Fibroblast of lung (primary cell): ENCODE measurements at regions not wholly inside any gene's neighbourhood (a gene's known extent, or its start where the extent isn't known, plus 50 kb on each side); places are given as distances from the start of the nearest gene placed in this dataset.

Source experiments
- DNase-seq, 2 donors: peaks; one replicate each; pipeline versions ENCODE4 v3.0.0 to v3.0.0-alpha.2; 2010; ENCODE audit warnings: low read depth in 2 of 2
- H2AFZ ChIP-seq: 2 replicates; pipeline ENCODE4 v1.5.1; 2012; ENCODE audit warnings: low read length, control low read depth, inconsistent platforms
- H3K27ac ChIP-seq: 2 replicates; pipeline ENCODE4 v1.5.1; 2011; ENCODE audit warnings: low read length, control low read depth; ENCODE audit not compliant: insufficient read depth
- H3K27me3 ChIP-seq: 2 replicates; pipeline ENCODE4 v1.5.1; 2011; ENCODE audit warnings: mild to moderate bottlenecking, low read length; ENCODE audit not compliant: control insufficient read depth, insufficient read depth
- H3K36me3 ChIP-seq: 2 replicates; pipeline ENCODE4 v1.5.1; 2011; ENCODE audit warnings: low read length; ENCODE audit not compliant: control insufficient read depth, insufficient read depth
- H3K4me1 ChIP-seq: 2 replicates; pipeline ENCODE4 v1.5.1; 2011; ENCODE audit warnings: low read length; ENCODE audit not compliant: control insufficient read depth, insufficient read depth; ENCODE audit errors: extremely low read depth
- H3K4me2 ChIP-seq: 2 replicates; pipeline ENCODE4 v1.5.1; 2011; ENCODE audit warnings: low read length, control low read depth; ENCODE audit not compliant: insufficient read depth; ENCODE audit errors: extremely low read depth
- H3K4me3 ChIP-seq, 4 experiments: fragments of 200-600 bp in 1 of 4; sonication (generic) in 1 of 4; replicated peaks in 1 of 4; 2 replicates each; pipeline ENCODE4 v1.5.1; 2011 to 2016; ENCODE audit warnings: low read length in 4 of 4, low read depth in 3 of 4, mild to moderate bottlenecking in 3 of 4, control low read depth in 2 of 4, inconsistent platforms in 1 of 4, mixed read lengths in 1 of 4; ENCODE audit not compliant: insufficient read depth in 1 of 4; ENCODE audit errors: control extremely low read depth in 1 of 4
- H3K79me2 ChIP-seq: 2 replicates; pipeline ENCODE4 v1.5.1; 2012; ENCODE audit warnings: mild to moderate bottlenecking, low read length, inconsistent platforms; ENCODE audit not compliant: control insufficient read depth, insufficient read depth
- H3K9ac ChIP-seq: 2 replicates; pipeline ENCODE4 v1.5.1; 2011; ENCODE audit warnings: mild to moderate bottlenecking, low read length, control low read depth; ENCODE audit not compliant: insufficient read depth
- H3K9me3 ChIP-seq: 2 replicates; pipeline ENCODE4 v1.5.1; 2012; ENCODE audit warnings: low read depth, low read length; ENCODE audit not compliant: control insufficient read depth, insufficient read depth
- H4K20me1 ChIP-seq: 2 replicates; pipeline ENCODE4 v1.5.1; 2011; ENCODE audit warnings: low read length; ENCODE audit not compliant: control insufficient read depth, insufficient read depth; ENCODE audit errors: extremely low read depth
- EZH2 ChIP-seq: IDR thresholded peaks from 2 replicates; pipeline ENCODE4 v1.5.1; 2012; ENCODE audit warnings: low read length, control low read depth, mild to moderate bottlenecking; ENCODE audit errors: missing control alignments
- TF ChIP-seq, protein P1 (sequence below), 2 donors: IDR thresholded peaks in 1 of 2; conservative IDR thresholded peaks in 1 of 2; 1 replicate in 1 of 2; 2 replicates in 1 of 2; pipeline ENCODE4 v1.5.1; 2011 to 2012; ENCODE audit warnings: low read length in 2 of 2, control low read depth in 1 of 2, inconsistent platforms in 1 of 2, low read depth in 1 of 2, mild to moderate bottlenecking in 1 of 2

DNA sequence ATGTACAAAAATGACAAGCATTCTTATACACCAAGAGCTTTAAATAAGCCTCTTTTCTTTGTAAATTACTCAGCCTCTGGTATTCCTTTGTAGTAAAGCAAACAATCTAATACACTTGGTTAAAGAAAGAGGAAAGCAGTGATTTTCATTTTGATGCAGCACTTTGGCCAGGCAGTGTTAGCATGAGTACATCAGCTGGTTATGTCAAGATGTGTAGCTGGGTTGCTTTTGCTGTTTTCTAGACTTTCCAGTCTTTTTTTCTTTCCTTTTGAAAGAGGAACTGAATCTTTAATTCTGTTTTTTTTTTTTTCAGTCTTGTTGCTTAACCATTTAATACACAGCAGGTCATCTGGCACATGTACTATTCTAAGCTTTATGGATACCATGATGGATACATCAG lies 167.1 kb upstream of the AADAT start:
- H3K9ac ChIP-seq: no peak overlapping the region
- no peak overlapping the region for H3K27ac ChIP-seq
- H3K27me3 ChIP-seq: no peaks in the 10 kb centered on the region
- no peaks in the 10 kb centered on the region for H3K4me1 ChIP-seq
- TF ChIP-seq, protein P1, sequence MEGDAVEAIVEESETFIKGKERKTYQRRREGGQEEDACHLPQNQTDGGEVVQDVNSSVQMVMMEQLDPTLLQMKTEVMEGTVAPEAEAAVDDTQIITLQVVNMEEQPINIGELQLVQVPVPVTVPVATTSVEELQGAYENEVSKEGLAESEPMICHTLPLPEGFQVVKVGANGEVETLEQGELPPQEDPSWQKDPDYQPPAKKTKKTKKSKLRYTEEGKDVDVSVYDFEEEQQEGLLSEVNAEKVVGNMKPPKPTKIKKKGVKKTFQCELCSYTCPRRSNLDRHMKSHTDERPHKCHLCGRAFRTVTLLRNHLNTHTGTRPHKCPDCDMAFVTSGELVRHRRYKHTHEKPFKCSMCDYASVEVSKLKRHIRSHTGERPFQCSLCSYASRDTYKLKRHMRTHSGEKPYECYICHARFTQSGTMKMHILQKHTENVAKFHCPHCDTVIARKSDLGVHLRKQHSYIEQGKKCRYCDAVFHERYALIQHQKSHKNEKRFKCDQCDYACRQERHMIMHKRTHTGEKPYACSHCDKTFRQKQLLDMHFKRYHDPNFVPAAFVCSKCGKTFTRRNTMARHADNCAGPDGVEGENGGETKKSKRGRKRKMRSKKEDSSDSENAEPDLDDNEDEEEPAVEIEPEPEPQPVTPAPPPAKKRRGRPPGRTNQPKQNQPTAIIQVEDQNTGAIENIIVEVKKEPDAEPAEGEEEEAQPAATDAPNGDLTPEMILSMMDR (conservative IDR thresholded peaks at IDR 0.05 in 1 of 2, IDR thresholded peaks at IDR 0.05 in 1 of 2; ENCODE audit: low read depth in 1 of 2, low read length in 2 of 2): no peak
- no peak for TF ChIP-seq EZH2
- H3K4me2 ChIP-seq: no peak overlapping the region
- H3K36me3 ChIP-seq: no peaks in the 10 kb centered on the region
- DNase-seq: no peak
- no peak overlapping the region for H2AFZ ChIP-seq
- no peaks in the 10 kb centered on the region for H3K79me2 ChIP-seq
- H4K20me1 ChIP-seq: no peaks in the 10 kb centered on the region
- no peak overlapping the region for H3K4me3 ChIP-seq
- H3K9me3 ChIP-seq: no peaks in the 10 kb centered on the region

DNA sequence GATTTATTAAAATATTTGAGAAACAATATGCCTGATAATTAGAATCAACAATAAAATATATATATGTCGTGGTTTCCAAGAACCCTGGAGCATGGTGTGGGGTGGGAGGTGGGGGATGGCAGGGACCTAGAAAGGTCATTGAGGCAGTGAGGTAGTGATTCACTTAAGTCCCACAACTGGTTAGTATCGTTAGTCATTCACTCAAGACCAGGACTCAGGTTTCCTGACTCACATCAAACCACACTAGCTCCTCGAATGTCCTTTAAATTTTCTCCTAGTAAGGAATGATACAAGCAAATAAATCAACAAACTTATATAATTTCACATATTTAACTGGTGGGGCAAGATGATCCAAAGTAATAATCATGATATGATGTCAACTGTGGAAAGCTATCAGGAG lies 158.8 kb upstream of the AADAT start:
- no peak overlapping the region for H2AFZ ChIP-seq
- no peak overlapping the region for H3K27ac ChIP-seq
- H3K4me2 ChIP-seq: no peak overlapping the region
- no peaks in the 10 kb centered on the region for H3K9me3 ChIP-seq
- no peaks in the 10 kb centered on the region for H3K36me3 ChIP-seq
- H3K9ac ChIP-seq: no peak overlapping the region
- H3K79me2 ChIP-seq: no peaks in the 10 kb centered on the region
- no peaks in the 10 kb centered on the region for H3K4me1 ChIP-seq
- peak in 1 of 2 donors; percentile 30 for DNase-seq
- no peak overlapping the region for H3K4me3 ChIP-seq
- no peak for TF ChIP-seq EZH2
- TF ChIP-seq, protein P1 (conservative IDR thresholded peaks at IDR 0.05 in 1 of 2, IDR thresholded peaks at IDR 0.05 in 1 of 2; ENCODE audit: low read depth in 1 of 2, low read length in 2 of 2): no peak
- no peaks in the 10 kb centered on the region for H4K20me1 ChIP-seq
- H3K27me3 ChIP-seq: no peaks in the 10 kb centered on the region

DNA sequence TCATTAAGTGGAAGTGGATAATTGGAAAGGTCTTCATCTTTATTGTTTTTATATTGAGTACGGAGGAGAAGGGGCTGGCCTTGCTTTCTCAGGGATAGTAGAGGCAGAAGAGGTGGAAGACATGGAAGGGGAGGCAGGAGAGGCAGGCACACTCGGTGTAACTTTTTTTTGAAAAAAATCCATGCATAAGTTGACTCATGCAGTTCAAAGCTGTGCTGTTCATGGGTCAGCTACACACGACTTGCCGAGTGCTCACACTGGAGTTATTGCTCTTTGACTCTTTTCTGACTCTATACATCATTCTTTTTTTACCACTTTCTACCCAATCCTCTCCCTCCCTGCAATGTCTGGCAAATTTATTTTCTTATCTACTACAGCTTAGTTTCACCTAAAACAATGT lies 158.3 kb upstream of the AADAT start:
- no peaks in the 10 kb centered on the region for H3K36me3 ChIP-seq
- peak in 1 of 2 donors; percentile 2 for DNase-seq
- no peaks in the 10 kb centered on the region for H3K4me1 ChIP-seq
- H3K9me3 ChIP-seq: no peaks in the 10 kb centered on the region
- H3K9ac ChIP-seq: no peak overlapping the region
- TF ChIP-seq, protein P1 (conservative IDR thresholded peaks at IDR 0.05 in 1 of 2, IDR thresholded peaks at IDR 0.05 in 1 of 2; ENCODE audit: low read depth in 1 of 2, low read length in 2 of 2): no peak
- TF ChIP-seq EZH2: no peak
- H3K4me2 ChIP-seq: no peak overlapping the region
- no peak overlapping the region for H3K4me3 ChIP-seq
- H3K79me2 ChIP-seq: no peaks in the 10 kb centered on the region
- no peak overlapping the region for H3K27ac ChIP-seq
- no peak overlapping the region for H2AFZ ChIP-seq
- H4K20me1 ChIP-seq: no peaks in the 10 kb centered on the region
- no peaks in the 10 kb centered on the region for H3K27me3 ChIP-seq
